ENCODE measurements at regions not wholly inside any gene's neighbourhood (a gene's known extent, or its start where the extent isn't known, plus 50 kb on each side); places are given as distances from the start of the nearest gene placed in this dataset.
"Not testable (repeated sequence)": the region's sequence is repeated elsewhere in the genome, so short reads cannot be mapped to it uniquely, and the experiment has no call there.

- Histone ChIP-seq H3K9me2 (replicated peaks; ENCODE audit: control insufficient read depth, low read length) (no peaks in the 10 kb centered on the region), H3F3A (ENCODE audit: control insufficient read depth, insufficient read depth) (no peaks in the 10 kb centered on the region), H4K20me1 (ENCODE audit: control insufficient read depth, insufficient read depth, low read depth, low read length) (no peaks in the 10 kb centered on the region), H3K9me3 (ENCODE audit: control insufficient read depth, insufficient read depth, low read length) (no peaks in the 10 kb centered on the region), H3K79me2 (ENCODE audit: control insufficient read depth, low read length) (no peaks in the 10 kb centered on the region), H3K27ac (ENCODE audit: low read depth, low read length) (no peak overlapping the region), H3K36me3 (ENCODE audit: control insufficient read depth, low read length) (no peaks in the 10 kb centered on the region), H3K4me1 (ENCODE audit: control insufficient read depth, low read length) (no peaks in the 10 kb centered on the region), H3K4me2 (ENCODE audit: low read length) (no peak overlapping the region), H3K4me3 (ENCODE audit: low read length) (no peak overlapping the region), H3K27me3 (ENCODE audit: control insufficient read depth, low read length) (no peaks in the 10 kb centered on the region)
- TF ChIP-seq EZH2phosphoT487 (IDR thresholded peaks at IDR 0.05; ENCODE audit: borderline replicate concordance, low read length) (no peak), CTCF (IDR thresholded peaks at IDR 0.05; ENCODE audit: low read depth, low read length, poor library complexity, severe bottlenecking) (no peak)
Measured at GRCh38 chr16:25366078-25366477, 108.4 kb upstream of the ZKSCAN2 start.

- not testable (repeated sequence) for H4K20me1 ChIP-seq (ENCODE audit: control insufficient read depth, insufficient read depth, low read depth, low read length); H3K4me3 ChIP-seq (ENCODE audit: low read length); H3K27ac ChIP-seq (ENCODE audit: low read depth, low read length); H3K27me3 ChIP-seq (ENCODE audit: control insufficient read depth, low read length); H3K36me3 ChIP-seq (ENCODE audit: control insufficient read depth, low read length); H3K4me1 ChIP-seq (ENCODE audit: control insufficient read depth, low read length); H3K9me3 ChIP-seq (ENCODE audit: control insufficient read depth, insufficient read depth, low read length); H3K4me2 ChIP-seq (ENCODE audit: low read length); H3F3A ChIP-seq (ENCODE audit: control insufficient read depth, insufficient read depth); H3K79me2 ChIP-seq (ENCODE audit: control insufficient read depth, low read length); H3K9me2 ChIP-seq (replicated peaks; ENCODE audit: control insufficient read depth, low read length)
Measured at GRCh38 chr16:25359516-25359915, 101.9 kb upstream of the ZKSCAN2 start.

GRCh38 chr16:25344006-25344405, 86.4 kb upstream of the ZKSCAN2 start:
- Histone ChIP-seq H4K20me1 (ENCODE audit: control insufficient read depth, insufficient read depth, low read depth, low read length) (no peaks in the 10 kb centered on the region), H3K79me2 (ENCODE audit: control insufficient read depth, low read length) (no peaks in the 10 kb centered on the region), H3K9me2 (replicated peaks; ENCODE audit: control insufficient read depth, low read length) (no peaks in the 10 kb centered on the region), H3K4me1 (ENCODE audit: control insufficient read depth, low read length) (no peaks in the 10 kb centered on the region; the same call in 1 of the 2 replicates), H3F3A (ENCODE audit: control insufficient read depth, insufficient read depth) (no peaks in the 10 kb centered on the region), H3K4me3 (ENCODE audit: low read length) (no peak overlapping the region), H3K4me2 (ENCODE audit: low read length) (no peak overlapping the region), H3K36me3 (ENCODE audit: control insufficient read depth, low read length) (no peaks in the 10 kb centered on the region), H3K27ac (ENCODE audit: low read depth, low read length) (no peak overlapping the region), H3K27me3 (ENCODE audit: control insufficient read depth, low read length) (no peaks in the 10 kb centered on the region), H3K9me3 (ENCODE audit: control insufficient read depth, insufficient read depth, low read length) (no peaks in the 10 kb centered on the region)
- TF ChIP-seq CTCF (IDR thresholded peaks at IDR 0.05; ENCODE audit: low read depth, low read length, poor library complexity, severe bottlenecking) (no peak), EZH2phosphoT487 (IDR thresholded peaks at IDR 0.05; ENCODE audit: borderline replicate concordance, low read length) (no peak)

GRCh38 chr16:25340973-25341372, 83.3 kb upstream of the ZKSCAN2 start:
- no peaks in the 10 kb centered on the region for H3K79me2 ChIP-seq (ENCODE audit: control insufficient read depth, low read length)
- no peaks in the 10 kb centered on the region for H3K9me2 ChIP-seq (replicated peaks; ENCODE audit: control insufficient read depth, low read length)
- no peak overlapping the region for H3K27ac ChIP-seq (ENCODE audit: low read depth, low read length)
- H3K4me2 ChIP-seq (ENCODE audit: low read length): no peak overlapping the region
- no peaks in the 10 kb centered on the region; the same call in 1 of the 2 replicates for H3K4me1 ChIP-seq (ENCODE audit: control insufficient read depth, low read length)
- no peaks in the 10 kb centered on the region for H3F3A ChIP-seq (ENCODE audit: control insufficient read depth, insufficient read depth)
- H3K4me3 ChIP-seq (ENCODE audit: low read length): no peak overlapping the region
- no peaks in the 10 kb centered on the region for H3K36me3 ChIP-seq (ENCODE audit: control insufficient read depth, low read length)
- H4K20me1 ChIP-seq (ENCODE audit: control insufficient read depth, insufficient read depth, low read depth, low read length): no peaks in the 10 kb centered on the region
- TF ChIP-seq EZH2phosphoT487 (IDR thresholded peaks at IDR 0.05; ENCODE audit: borderline replicate concordance, low read length) (no peak), CTCF (IDR thresholded peaks at IDR 0.05; ENCODE audit: low read depth, low read length, poor library complexity, severe bottlenecking) (no peak)
- no peaks in the 10 kb centered on the region for H3K9me3 ChIP-seq (ENCODE audit: control insufficient read depth, insufficient read depth, low read length)
- no peaks in the 10 kb centered on the region for H3K27me3 ChIP-seq (ENCODE audit: control insufficient read depth, low read length)

Data from DOHH2 (cell line).